Esophagus mucosa (tissue), 1 donor: ENCODE measurements at regions not wholly inside any gene's neighbourhood (a gene's known extent, or its start where the extent isn't known, plus 50 kb on each side); places are given as distances from the start of the nearest gene placed in this dataset.
"Not testable (repeated sequence)": the region's sequence is repeated elsewhere in the genome, so short reads cannot be mapped to it uniquely, and the experiment has no call there.

ENCODE experiments used
- ATAC-seq: fragments of 200-7000 bp; cut with Tn5 transposase; one replicate; pipeline ENCODE4 v1.9.1; 2020
- donor health status: DM: yes; HTN: yes; CAD: no.

DNA sequence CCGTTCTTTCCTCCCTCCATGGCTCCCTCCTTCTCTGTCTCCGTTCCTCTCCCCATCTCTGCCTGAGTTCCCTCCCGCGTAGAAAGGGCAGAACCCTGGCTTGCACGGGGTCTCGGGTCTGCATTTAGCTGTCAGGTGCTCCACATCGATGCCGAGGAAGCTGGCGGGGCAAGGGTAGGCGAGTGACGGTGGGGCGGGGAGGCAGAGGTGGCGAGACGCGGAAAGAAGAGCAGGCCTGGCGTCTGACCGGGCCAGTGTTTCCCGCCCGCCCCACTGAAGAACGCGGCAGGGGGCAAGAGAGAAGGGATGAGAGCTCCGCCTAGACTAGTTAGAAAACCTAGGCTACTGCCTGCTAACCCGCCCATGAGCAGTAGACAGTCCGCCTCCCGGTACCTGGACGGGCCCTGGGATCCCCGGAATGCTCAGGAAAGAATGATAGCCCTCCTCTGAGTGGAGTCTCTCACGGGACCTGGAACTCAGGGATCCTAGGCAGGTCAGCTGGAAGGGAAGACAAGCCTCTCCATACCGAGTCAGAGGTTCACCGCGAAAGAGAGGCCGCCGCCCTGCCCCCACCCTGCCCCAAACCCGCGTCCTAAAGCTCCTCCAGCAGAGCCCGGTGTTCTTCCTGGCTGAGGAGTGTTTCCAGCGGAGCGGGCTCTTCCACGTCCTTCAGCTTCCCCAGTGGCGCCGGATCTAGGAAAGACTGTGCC is 357.9 kb upstream of the DEFB115 start:
- not testable (repeated sequence) for ATAC-seq

DNA sequence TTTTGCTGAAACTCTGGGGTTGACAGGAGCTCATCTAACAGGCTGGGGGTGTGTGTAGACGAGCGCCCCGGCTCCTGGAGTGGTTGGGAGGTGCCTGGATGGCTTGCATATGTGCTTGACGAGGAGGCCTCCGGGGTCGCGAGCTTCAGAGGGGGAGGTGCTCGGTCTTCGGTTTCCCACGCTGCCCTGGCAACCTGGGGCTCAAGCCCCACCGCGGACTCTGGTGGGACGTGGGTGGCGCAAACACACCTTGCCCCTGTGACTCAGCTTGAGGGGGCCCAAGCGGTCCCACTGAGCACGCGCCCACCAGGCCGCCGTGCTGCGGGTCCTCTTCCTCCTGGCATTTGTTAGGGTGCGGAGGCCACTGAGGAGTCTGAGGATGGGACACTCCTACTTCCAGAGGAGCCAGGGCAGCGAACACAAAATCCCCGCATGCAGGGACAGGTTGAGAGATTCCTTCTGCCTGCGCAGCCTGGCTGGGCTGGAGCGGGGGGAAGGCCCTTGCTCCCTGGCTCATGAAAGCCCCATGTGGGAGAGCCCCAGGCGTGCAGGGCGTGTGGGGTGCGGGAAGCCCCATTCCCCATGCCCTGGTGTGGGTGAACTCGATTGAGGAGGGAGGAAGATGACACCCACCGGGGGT is 357.3 kb upstream of the DEFB115 start:
- ATAC-seq = not testable (repeated sequence)

DNA sequence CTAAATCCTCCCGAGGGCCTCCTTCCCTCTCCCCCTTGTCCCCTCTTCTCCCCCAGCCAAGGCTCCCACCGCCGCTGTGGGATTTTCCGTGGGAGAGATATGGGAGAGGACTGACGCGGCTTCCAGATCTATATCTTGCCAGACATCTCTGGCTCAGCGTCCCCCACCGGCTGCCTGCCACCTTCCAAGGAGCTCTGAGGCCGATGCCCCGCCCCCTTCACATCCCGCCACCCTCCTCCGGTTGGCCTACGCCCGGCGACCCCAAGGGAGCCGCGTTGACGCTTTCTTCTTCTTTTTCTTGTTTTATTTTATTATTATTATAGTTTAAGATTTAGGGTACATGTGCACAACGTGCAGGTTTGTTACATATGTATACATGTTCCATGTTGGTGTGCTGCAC is 352.2 kb upstream of the DEFB115 start:
- ATAC-seq = not testable (repeated sequence)

DNA sequence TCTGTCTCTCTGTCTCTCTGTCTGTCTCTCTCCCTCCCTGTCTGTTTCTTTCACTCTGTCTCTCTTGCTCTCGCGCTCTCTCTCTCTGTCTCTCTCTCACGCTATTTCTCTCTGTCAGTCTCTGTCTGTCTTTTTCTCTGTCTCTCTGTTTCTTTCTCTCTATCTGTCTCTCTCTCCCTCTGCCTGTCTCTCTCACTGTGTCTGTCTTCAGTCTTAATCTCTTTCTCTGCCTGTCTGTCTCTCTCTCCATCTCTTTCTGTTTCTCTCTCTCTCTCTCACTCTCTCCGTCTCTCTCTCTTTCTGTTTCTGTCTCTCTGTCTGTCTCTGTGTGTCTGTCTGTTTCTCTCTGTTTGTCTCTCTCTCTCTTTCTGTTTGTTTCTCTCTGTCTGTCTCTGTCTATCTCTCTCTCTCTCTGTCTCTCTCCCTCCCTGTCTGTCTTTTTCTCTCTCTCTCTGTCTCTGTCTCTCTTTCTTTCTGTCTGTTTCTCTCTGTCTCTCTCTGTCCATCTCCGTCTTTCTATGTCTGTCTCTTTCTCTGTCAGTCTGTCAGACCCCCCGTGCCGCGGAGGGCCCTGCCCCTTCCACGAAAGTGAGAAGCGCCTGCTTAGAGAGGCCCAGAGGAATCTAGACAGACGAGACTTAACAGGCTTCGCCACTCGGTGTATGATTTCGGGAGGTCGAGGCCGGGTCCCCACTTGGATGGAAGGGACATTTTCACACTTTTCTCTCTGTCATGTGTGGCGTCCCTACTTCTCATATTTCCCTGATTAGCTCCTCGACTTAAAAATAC is 346.3 kb upstream of the DEFB115 start:
- ATAC-seq = no peak

DNA sequence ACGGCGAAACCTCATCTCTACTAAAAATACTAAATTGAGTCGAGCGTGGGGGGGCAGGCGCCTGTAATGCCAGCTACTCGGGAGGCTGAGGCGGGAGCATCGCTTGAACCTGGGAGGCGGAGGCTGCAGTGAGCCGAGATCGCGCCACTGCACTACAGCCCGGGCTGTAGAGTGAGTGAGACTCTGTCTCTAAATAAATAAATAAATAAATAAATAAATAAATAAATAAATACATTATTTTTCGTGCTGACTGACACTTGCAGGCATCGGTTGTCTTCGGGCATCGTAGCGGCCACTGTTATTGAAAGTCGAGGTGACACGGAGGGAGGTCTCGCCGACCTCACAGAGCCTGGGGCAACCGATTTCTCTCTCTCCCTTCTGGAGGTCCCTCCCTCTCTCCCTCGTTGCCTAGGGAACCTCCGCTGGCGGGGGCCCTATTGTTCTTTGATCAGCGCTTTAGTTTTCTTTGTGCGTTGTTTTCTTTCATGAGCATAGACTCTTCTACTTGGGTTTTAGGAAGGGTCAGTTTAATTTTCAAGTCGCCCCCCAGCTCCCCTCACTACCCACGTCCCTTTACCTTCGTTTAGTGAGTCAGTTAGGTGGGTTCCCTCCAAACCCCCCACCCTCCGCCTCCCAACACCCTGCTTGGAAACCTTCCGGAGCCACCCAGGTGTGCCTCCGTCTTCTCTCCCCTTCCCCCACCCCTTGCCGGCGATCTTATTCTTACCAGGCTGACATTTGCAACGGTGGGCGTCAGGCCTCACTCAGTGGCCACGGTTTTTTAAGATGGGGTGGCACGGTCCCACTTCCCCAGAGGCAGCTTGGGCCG is 345.4 kb upstream of the DEFB115 start:
- not testable (repeated sequence) for ATAC-seq

DNA sequence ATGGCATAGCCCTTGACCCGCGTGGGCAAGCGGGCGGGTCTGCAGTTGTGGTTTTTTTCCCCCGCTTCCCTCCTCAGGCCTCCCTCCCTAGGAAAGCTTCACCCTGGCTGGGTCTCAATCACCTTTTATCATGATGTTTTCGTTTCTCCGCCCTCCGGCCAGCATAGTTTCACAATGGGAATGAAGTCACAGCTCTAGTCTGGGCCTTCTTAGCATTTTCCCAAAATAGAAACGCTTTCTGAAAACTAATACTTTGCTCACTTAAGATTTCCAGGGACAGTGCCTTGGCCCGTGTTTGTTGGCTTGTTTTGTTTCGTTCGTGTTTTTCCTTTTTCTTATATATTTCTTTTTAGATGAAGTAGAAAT is 344.8 kb upstream of the DEFB115 start:
- not testable (repeated sequence) for ATAC-seq

DNA sequence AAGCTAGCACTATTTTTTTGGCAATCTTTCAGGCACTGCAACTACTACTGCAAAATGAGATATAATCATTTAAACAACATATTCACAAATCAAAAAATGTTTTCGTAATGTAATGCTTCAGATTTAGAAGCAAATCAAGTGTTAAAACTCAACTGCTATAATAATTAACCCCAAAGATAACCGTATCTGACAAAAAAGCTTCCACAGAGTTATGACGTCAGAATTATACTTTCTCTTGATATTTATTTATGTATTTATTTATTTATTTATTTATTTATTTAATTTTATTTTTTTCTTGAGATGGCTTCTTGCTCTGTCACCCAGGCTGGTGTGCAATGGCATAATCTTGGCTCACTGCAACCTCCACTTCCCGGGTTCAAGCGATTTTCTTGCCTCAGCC is 341.1 kb upstream of the DEFB115 start:
- ATAC-seq = not testable (repeated sequence)

DNA sequence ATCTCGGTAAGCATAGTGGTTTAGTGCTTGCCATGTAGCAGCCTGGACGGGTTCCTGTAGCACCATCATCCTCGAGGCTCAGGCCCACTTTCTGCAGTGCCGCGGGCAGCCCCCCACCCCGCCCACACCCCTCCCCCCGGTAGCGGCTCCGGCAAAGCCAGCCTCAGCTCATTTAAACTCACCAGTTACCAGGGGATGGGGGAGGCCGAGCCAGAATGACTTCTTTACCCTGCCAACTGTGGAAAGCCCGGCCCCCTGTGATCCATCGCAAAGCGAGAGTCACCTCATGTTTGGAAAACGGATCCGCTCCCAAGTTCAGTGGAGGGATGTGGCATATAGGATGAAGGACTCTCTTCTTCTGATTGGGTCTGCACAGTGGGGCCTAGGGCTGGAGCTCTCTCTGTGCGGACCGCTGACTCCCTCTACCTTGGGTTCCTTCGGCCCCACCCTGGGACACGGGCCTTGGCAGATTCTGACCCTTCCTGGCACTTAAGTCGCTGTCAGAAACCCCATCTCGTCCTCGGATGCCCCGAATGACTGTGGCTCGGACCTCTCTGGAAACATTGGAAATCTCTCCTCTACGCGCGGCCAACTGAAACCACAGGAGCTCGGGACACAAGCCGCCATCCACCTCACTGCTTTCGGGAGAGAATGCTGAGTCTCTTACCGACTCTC is 337.8 kb upstream of the DEFB115 start:
- ATAC-seq = no peak

DNA sequence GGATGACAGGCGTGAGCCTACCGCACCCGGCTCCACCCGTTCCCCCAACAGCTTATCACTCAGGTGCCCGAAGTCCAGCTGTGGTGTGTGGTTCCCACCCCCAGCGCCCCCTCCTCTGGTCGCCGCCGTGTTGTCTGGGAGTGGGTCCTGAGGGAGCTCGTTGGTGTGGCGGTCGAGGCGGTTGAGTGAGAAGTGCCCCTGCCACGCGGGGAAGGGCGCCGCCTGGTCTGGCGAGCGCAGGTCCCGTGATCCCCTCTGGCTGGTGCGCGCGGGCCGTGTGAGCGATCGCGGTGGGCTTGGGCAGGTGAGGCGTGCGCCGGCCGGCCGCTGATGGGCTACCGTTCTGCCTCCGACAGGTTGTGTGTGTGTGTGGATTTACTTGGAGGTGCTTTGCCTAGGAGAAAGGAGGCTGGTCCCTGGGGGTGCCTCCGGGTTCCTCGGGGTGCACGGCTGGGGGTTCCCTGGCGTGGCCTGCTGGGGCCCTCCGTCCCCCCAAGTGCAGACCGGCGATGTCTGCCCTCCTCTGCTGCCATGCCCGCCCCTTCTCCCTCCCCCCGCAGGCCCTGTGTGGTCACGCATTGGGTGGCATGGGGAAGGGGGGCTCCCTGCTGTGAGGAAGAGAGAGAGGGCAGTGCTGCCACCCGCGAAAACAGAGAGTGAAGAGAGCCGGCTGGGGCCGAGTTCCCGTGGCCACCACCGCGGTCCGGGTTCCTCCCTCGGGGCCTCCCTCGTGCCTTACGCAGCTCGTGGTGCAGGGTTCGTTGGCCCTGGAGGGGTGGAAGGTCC is 336.0 kb upstream of the DEFB115 start:
- no peak for ATAC-seq

DNA sequence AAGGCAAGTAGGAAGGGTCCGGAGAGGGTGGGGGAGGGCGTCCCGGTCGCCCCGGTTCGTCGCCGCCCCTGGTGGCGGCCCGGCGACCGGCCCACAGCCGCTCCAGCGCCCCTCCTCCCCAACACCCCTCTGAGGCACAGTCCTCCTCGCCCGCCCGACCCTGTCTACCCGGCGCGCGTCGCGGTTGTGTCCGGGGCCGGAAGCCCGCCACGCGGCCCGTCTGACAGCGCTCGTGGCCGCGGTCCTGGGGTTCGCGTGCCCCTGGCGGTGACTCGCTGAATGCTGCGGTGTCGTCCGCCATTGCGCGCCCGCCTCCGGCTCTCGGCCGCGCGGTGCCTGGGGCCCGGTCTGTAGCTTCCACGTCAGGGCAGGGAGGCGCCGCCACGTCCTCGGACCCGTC is 335.3 kb upstream of the DEFB115 start:
- ATAC-seq = no peak

DNA sequence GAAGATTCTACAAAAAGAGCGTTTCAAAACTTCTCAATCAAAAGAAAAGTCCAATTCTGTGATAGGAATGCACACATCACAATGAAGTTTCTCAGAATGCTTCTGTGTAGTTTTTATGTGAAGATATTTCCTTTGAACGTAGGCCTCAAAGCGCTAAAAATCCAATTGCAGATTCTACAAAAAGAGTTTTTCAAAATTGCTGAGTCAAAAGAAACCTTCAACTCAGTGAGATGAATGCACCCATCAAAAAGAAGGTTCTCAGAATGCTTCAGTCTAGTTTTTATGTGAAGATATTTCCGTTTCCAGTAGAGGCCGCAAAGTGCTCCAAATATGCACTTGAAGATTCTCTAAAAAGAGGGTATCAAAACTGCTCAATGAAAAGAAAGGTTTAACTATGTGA is 319.7 kb upstream of the DEFB115 start:
- ATAC-seq = no peak

DNA sequence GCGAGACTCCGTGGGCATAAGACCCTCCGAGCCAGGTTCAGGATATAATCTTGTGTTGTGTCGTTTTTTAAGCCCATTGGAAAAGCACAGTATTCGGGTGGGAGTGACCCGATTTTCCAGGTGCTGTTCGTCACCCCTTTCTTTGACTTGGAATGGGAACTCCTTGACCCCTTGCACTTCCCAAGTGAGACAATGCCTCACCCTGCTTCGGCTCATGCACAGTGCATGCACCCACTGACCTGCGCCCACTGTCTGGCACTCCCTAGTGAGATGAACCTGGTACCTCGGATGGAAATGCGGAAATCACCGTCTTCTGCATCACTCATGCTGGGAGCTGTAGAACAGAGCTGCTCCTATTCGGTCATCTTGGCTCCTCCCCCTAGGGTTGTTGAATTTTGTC is 307.7 kb upstream of the DEFB115 start:
- no peak for ATAC-seq

DNA sequence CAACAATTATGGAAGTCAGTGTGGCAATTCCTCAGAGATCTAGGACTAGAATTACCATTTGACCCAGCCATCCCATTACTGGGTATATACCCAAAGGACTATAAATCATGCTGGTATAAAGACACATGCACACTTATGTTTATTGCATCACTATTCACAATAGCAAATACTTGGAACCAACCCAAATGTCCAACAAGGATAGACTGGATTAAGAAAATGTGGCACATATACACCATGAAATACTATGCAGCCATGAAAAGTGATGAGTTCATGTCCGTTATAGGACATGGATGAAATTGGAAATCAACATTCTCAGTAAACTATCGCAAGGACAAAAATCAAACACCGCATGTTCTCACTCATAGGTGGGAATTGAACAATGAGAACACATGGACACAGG is 306.4 kb upstream of the DEFB115 start:
- not testable (repeated sequence) for ATAC-seq

DNA sequence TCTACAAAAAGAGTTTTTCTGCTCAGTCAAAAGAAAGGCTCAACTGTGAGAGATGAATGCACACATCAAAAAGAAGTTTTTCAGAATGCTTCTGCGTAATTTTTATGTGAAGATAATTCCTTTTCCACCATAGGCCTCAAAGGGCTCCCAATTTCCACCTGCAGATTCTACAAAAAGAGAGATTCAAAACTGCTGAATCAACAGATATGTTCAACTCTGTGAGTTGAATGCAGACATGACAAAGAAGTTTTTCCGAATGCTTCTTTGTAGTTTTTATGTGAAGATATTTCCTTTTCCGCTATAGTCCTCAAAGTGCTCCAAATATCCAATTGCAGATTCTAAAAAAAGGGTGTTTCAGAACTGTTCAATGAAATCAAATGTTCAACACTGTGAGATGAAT is 300.8 kb upstream of the DEFB115 start:
- not testable (repeated sequence) for ATAC-seq

DNA sequence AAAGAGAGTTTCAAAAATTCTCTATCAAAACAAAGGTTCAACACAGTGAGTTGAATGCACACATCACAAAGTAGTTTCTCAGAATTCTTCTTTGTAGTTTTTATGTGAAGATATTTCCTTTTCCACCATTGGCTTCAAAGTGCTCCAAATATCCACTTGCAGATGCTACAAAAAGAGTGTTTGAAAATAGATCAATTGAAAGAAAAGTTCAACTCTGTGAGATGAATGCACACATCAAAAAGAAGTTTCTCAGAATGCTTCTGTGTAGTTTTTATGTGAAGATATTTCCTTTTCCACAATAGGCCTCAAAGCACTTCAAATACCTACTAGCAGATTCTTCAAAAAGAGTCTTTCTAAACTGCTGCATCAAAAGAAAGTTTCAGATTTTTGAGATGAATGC is 298.3 kb upstream of the DEFB115 start:
- not testable (repeated sequence) for ATAC-seq

DNA sequence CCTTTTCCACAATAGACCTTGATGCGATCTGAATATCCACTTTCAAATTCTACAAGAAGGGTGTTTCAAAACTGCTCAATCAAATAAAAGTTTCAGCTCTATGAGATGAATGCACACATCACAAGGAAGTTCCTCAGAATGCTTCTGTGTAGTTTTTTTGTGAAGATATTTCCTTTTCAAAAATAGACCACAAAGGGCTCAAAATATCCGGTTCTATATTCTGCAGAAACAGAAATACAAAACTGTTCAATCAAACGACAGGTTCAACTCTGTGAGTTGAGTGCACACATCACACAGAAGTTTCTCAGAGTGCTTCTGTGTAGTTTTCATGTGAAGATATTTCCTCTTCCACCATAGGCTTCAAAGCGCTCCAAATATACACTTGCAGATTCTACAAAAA is 293.9 kb upstream of the DEFB115 start:
- no peak for ATAC-seq

DNA sequence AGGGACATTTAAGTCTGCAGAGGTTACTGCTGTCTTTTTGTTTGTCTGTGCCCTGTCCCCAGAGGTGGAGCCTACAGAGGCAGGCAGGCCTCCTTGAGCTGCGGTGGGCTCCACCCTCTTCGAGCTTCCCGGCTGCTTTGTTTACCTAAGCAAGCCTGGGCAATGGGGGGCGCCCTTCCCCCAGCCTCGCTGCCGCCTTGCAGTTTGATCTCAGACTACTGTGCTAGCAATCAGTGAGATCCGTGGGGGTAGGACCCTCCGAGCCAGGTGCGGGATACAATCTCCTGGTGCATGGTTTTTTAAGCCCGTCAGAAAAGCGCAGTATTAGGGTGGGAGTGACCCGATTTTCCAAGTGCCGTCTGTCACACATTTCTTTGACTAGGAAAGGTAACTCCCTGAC is 281.6 kb upstream of the DEFB115 start:
- ATAC-seq = not testable (repeated sequence)

DNA sequence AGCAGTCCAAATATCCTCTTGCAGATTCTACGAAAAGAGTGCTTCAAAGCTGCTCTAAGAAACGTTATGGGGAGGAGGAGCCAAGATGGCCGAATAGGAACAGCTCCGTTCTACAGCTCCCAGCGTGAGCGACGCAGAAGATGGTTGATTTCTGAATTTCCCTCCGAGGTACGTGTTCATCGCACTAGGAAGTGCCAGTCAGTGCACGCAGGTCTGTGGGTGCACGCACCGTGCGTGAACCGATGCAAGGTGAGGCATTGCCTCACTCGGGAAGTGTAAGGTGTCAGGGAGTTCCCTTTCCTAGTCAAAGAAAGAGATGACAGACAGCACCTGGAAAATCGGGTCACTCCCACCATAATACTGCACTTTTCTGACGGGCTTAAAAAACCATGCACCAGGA is 272.1 kb upstream of the DEFB115 start:
- ATAC-seq = no peak
